WTC11 (cell line): ENCODE measurements at regions not wholly inside any gene's neighbourhood (a gene's known extent, or its start where the extent isn't known, plus 50 kb on each side); places are given as distances from the start of the nearest gene placed in this dataset.

Experiments used
- ATAC-seq: fragments of 200-7000 bp; cut with Tn5 transposase; 2 replicates; pipeline ENCODE4 v1.10.0; 2021; ENCODE audit warnings: mild to moderate bottlenecking, moderate library complexity
- CTCF ChIA-PET: fragments of 300-600 bp; sonication (Branson Sonifier 250); formaldehyde crosslinking; loops from one replicate; lab custom pipeline; 2021; ENCODE audit warnings: antibody characterized with exemption; lab: Charles Lee
- POLR2A ChIA-PET: fragments of 350-600 bp; sonication (Branson Sonifier 250); formaldehyde crosslinking; loops from one replicate; lab custom pipeline; 2021; ENCODE audit warnings: antibody characterized with exemption; lab: Charles Lee
- DNase-seq: peaks from one replicate; pipeline ENCODE4 v3.0.0; 2021; ENCODE audit warnings: low spot score
- H3K27ac Mint-ChIP-seq: 2 replicates; pipeline ENCODE4 v1.8.0; 2021; ENCODE audit warnings: mixed read lengths
- H3K27me3 Mint-ChIP-seq: 2 replicates; pipeline ENCODE4 v1.8.0; 2021; ENCODE audit warnings: low read depth, mild to moderate bottlenecking, moderate library complexity, mixed read lengths
- H3K36me3 Mint-ChIP-seq: 2 replicates; pipeline ENCODE4 v1.8.0; 2021; ENCODE audit warnings: mixed read lengths
- H3K4me1 Mint-ChIP-seq: 2 replicates; pipeline ENCODE4 v1.8.0; 2022; ENCODE audit warnings: mixed read lengths
- H3K4me3 Mint-ChIP-seq: 2 replicates; pipeline ENCODE4 v1.8.0; 2021; ENCODE audit warnings: mild to moderate bottlenecking, moderate library complexity, mixed read lengths
- H3K9me3 Mint-ChIP-seq: 2 replicates; pipeline ENCODE4 v1.8.0; 2021; ENCODE audit warnings: mixed read lengths
- ATF3 ChIP-seq: sonication (generic); formaldehyde crosslinking; conservative IDR thresholded peaks from 2 replicates; pipeline ENCODE4 v1.8.1; 2022; ENCODE audit warnings: mild to moderate bottlenecking, missing genetic modification reagents

GRCh38 chr6:124907596-124907995 lies 54.6 kb upstream of the RNF217 start:
- Mint-ChIP-seq H3K27me3 (0 out of 2 replicates have a peak, but pooled peaks cover 2% of the 10 kb centered on the region), H3K4me1 (no peaks in the 10 kb centered on the region), H3K4me3 (no peak overlapping the region), H3K27ac (no peak overlapping the region), H3K36me3 (no peaks in the 10 kb centered on the region), H3K9me3 (peaks cover 11% of the 10 kb centered on the region)
- DNase-seq (no peak), ATAC-seq (no peak)
- TF ChIP-seq ATF3 = no peak
- POLR2A ChIA-PET = no interaction called here
- CTCF ChIA-PET = no interaction called here
